Activated naive CD8-positive, alpha-beta T cell (primary cell): ENCODE measurements at regions not wholly inside any gene's neighbourhood (a gene's known extent, or its start where the extent isn't known, plus 50 kb on each side); places are given as distances from the start of the nearest gene placed in this dataset.

Experiments used
- H3K27ac Mint-ChIP-seq: one replicate; pipeline ENCODE4 v1.8.0; 2021; ENCODE audit warnings: mixed read lengths
- H3K27me3 Mint-ChIP-seq: one replicate; pipeline ENCODE4 v1.8.0; 2021; ENCODE audit warnings: mixed read lengths
- H3K36me3 Mint-ChIP-seq: one replicate; pipeline ENCODE4 v1.8.0; 2021; ENCODE audit warnings: mixed read lengths
- H3K4me1 Mint-ChIP-seq: one replicate; pipeline ENCODE4 v1.8.0; 2021; ENCODE audit warnings: low read depth, mixed read lengths
- H3K4me3 Mint-ChIP-seq: one replicate; pipeline ENCODE4 v1.8.0; 2021; ENCODE audit warnings: mild to moderate bottlenecking, mixed read lengths
- H3K9me3 Mint-ChIP-seq: one replicate; pipeline ENCODE4 v1.8.0; 2021; ENCODE audit warnings: low read depth, mixed read lengths

- Mint-ChIP-seq H3K27me3 (no peaks in the 10 kb centered on the region), H3K36me3 (no peaks in the 10 kb centered on the region), H3K4me3 (no peak overlapping the region), H3K4me1 (no peaks in the 10 kb centered on the region), H3K9me3 (no peaks in the 10 kb centered on the region), H3K27ac (no peak overlapping the region)
Measured at GRCh38 chr4:181949704-181950312, 293.4 kb upstream of the TENM3 start.

GRCh38 chr4:181950372-181951127 lies 292.7 kb upstream of the TENM3 start:
- Mint-ChIP-seq H3K36me3 (no peaks in the 10 kb centered on the region), H3K4me1 (no peaks in the 10 kb centered on the region), H3K27me3 (no peaks in the 10 kb centered on the region), H3K9me3 (no peaks in the 10 kb centered on the region), H3K27ac (no peak overlapping the region), H3K4me3 (no peak overlapping the region)

- no peaks in the 10 kb centered on the region for H3K4me1 Mint-ChIP-seq
- no peak overlapping the region for H3K4me3 Mint-ChIP-seq
- no peaks in the 10 kb centered on the region for H3K36me3 Mint-ChIP-seq
- H3K27ac Mint-ChIP-seq: no peak overlapping the region
- H3K27me3 Mint-ChIP-seq: no peaks in the 10 kb centered on the region
- no peaks in the 10 kb centered on the region for H3K9me3 Mint-ChIP-seq
Measured at GRCh38 chr4:181951265-181951664, 291.9 kb upstream of the TENM3 start.

- Mint-ChIP-seq H3K27me3 (no peaks in the 10 kb centered on the region), H3K36me3 (no peaks in the 10 kb centered on the region), H3K4me1 (no peaks in the 10 kb centered on the region), H3K4me3 (no peak overlapping the region), H3K27ac (no peak overlapping the region), H3K9me3 (no peaks in the 10 kb centered on the region)
Measured at GRCh38 chr4:181952478-181952877, 290.7 kb upstream of the TENM3 start.

- no peak overlapping the region for H3K4me3 Mint-ChIP-seq
- H3K4me1 Mint-ChIP-seq: no peaks in the 10 kb centered on the region
- H3K36me3 Mint-ChIP-seq: no peaks in the 10 kb centered on the region
- no peaks in the 10 kb centered on the region for H3K27me3 Mint-ChIP-seq
- no peaks in the 10 kb centered on the region for H3K9me3 Mint-ChIP-seq
- no peak overlapping the region for H3K27ac Mint-ChIP-seq
Measured at GRCh38 chr4:181956512-181956911, 286.7 kb upstream of the TENM3 start.

GRCh38 chr4:181957088-181957487 lies 286.1 kb upstream of the TENM3 start:
- Mint-ChIP-seq H3K27me3 (no peaks in the 10 kb centered on the region), H3K9me3 (no peaks in the 10 kb centered on the region), H3K4me3 (no peak overlapping the region), H3K36me3 (no peaks in the 10 kb centered on the region), H3K27ac (no peak overlapping the region), H3K4me1 (no peaks in the 10 kb centered on the region)

- H3K9me3 Mint-ChIP-seq: no peaks in the 10 kb centered on the region
- no peaks in the 10 kb centered on the region for H3K4me1 Mint-ChIP-seq
- no peak overlapping the region for H3K27ac Mint-ChIP-seq
- no peaks in the 10 kb centered on the region for H3K36me3 Mint-ChIP-seq
- H3K27me3 Mint-ChIP-seq: no peaks in the 10 kb centered on the region
- no peak overlapping the region for H3K4me3 Mint-ChIP-seq
Measured at GRCh38 chr4:181958446-181958845, 284.8 kb upstream of the TENM3 start.

- Mint-ChIP-seq H3K4me1 (no peaks in the 10 kb centered on the region), H3K27me3 (no peaks in the 10 kb centered on the region)
Measured at GRCh38 chr4:181959121-181959520, 284.1 kb upstream of the TENM3 start.

GRCh38 chr4:181960384-181960783 lies 282.8 kb upstream of the TENM3 start:
- Mint-ChIP-seq H3K9me3 (no peaks in the 10 kb centered on the region), H3K4me3 (no peak overlapping the region), H3K27ac (no peak overlapping the region), H3K4me1 (no peaks in the 10 kb centered on the region), H3K27me3 (no peaks in the 10 kb centered on the region), H3K36me3 (no peaks in the 10 kb centered on the region)

More at GRCh38 chr4:181959121-181959520, 284.1 kb upstream of the TENM3 start:
- Mint-ChIP-seq H3K27ac (no peak overlapping the region), H3K4me3 (no peak overlapping the region), H3K9me3 (no peaks in the 10 kb centered on the region), H3K36me3 (no peaks in the 10 kb centered on the region)

GRCh38 chr4:181962321-181962720 lies 280.9 kb upstream of the TENM3 start:
- Mint-ChIP-seq H3K4me3 (no peak overlapping the region), H3K9me3 (no peaks in the 10 kb centered on the region), H3K27ac (no peak overlapping the region), H3K4me1 (no peaks in the 10 kb centered on the region), H3K36me3 (no peaks in the 10 kb centered on the region), H3K27me3 (no peaks in the 10 kb centered on the region)

- no peak overlapping the region for H3K27ac Mint-ChIP-seq
- H3K27me3 Mint-ChIP-seq: peaks cover 1% of the 10 kb centered on the region
- no peaks in the 10 kb centered on the region for H3K4me1 Mint-ChIP-seq
- no peak overlapping the region for H3K4me3 Mint-ChIP-seq
- H3K9me3 Mint-ChIP-seq: peaks cover 5% of the 10 kb centered on the region
- H3K36me3 Mint-ChIP-seq: no peaks in the 10 kb centered on the region
Measured at GRCh38 chr4:181964731-181965130, 278.5 kb upstream of the TENM3 start.

GRCh38 chr4:181966104-181966551 lies 277.1 kb upstream of the TENM3 start:
- Mint-ChIP-seq H3K4me3 (no peak overlapping the region), H3K9me3 (peaks cover 5% of the 10 kb centered on the region), H3K36me3 (no peaks in the 10 kb centered on the region), H3K27me3 (peaks cover 1% of the 10 kb centered on the region), H3K4me1 (peaks cover 2% of the 10 kb centered on the region), H3K27ac (no peak overlapping the region)

GRCh38 chr4:181967401-181967800 lies 275.8 kb upstream of the TENM3 start:
- Mint-ChIP-seq H3K27me3 (peaks cover 1% of the 10 kb centered on the region), H3K4me3 (no peak overlapping the region), H3K9me3 (peaks cover 5% of the 10 kb centered on the region), H3K4me1 (peaks cover 3% of the 10 kb centered on the region), H3K36me3 (no peaks in the 10 kb centered on the region), H3K27ac (no peak overlapping the region)

GRCh38 chr4:181968371-181968770 lies 274.8 kb upstream of the TENM3 start:
- no peak overlapping the region for H3K4me3 Mint-ChIP-seq
- H3K4me1 Mint-ChIP-seq: peaks cover 3% of the 10 kb centered on the region
- no peak overlapping the region for H3K27ac Mint-ChIP-seq
- H3K27me3 Mint-ChIP-seq: peaks cover 1% of the 10 kb centered on the region
- H3K9me3 Mint-ChIP-seq: peaks cover 5% of the 10 kb centered on the region
- no peaks in the 10 kb centered on the region for H3K36me3 Mint-ChIP-seq

GRCh38 chr4:181969151-181969550 lies 274.1 kb upstream of the TENM3 start:
- no peak overlapping the region for H3K27ac Mint-ChIP-seq
- no peak overlapping the region for H3K4me3 Mint-ChIP-seq
- peaks cover 1% of the 10 kb centered on the region for H3K27me3 Mint-ChIP-seq
- H3K9me3 Mint-ChIP-seq: peaks cover 5% of the 10 kb centered on the region
- peaks cover 3% of the 10 kb centered on the region for H3K4me1 Mint-ChIP-seq
- H3K36me3 Mint-ChIP-seq: no peaks in the 10 kb centered on the region

GRCh38 chr4:181970366-181970765 lies 272.8 kb upstream of the TENM3 start:
- H3K36me3 Mint-ChIP-seq: no peaks in the 10 kb centered on the region
- H3K27me3 Mint-ChIP-seq: peaks cover 1% of the 10 kb centered on the region
- no peak overlapping the region for H3K4me3 Mint-ChIP-seq
- H3K9me3 Mint-ChIP-seq: peaks cover 5% of the 10 kb centered on the region
- H3K4me1 Mint-ChIP-seq: peaks cover 3% of the 10 kb centered on the region
- no peak overlapping the region for H3K27ac Mint-ChIP-seq
